Stimulated activated CD4-positive, alpha-beta T cell treated with anti-CD3 and anti-CD28 coated beads, Interleukin-15, amount 100 ng/mL, for 1 hour (primary cell): ENCODE measurements at regions not wholly inside any gene's neighbourhood (a gene's known extent, or its start where the extent isn't known, plus 50 kb on each side); places are given as distances from the start of the nearest gene placed in this dataset.

Experiments used
- DNase-seq, 2 donors: peaks; one replicate each; pipeline ENCODE4 v3.0.0-alpha.2; 2020; ENCODE audit warnings: low read depth in 1 of 2, low spot score in 1 of 2

GRCh38 chr6:169165561-169166300 lies 87.9 kb downstream of the THBS2 start:
- no peak for DNase-seq

- no peak for DNase-seq
Measured at GRCh38 chr6:169164986-169165385, 88.7 kb downstream of the THBS2 start.

- no peak for DNase-seq
Measured at GRCh38 chr6:169164451-169164850, 89.2 kb downstream of the THBS2 start.

- DNase-seq: no peak
Measured at GRCh38 chr6:169163411-169163901, 90.2 kb downstream of the THBS2 start.

GRCh38 chr6:169162752-169163407 lies 90.8 kb downstream of the THBS2 start:
- DNase-seq: no peak

GRCh38 chr6:169162249-169162648 lies 91.4 kb downstream of the THBS2 start:
- DNase-seq: no peak

- DNase-seq: no peak
Measured at GRCh38 chr6:169161572-169162167, 92.0 kb downstream of the THBS2 start.

- no peak for DNase-seq
Measured at GRCh38 chr6:169160855-169161560, 92.6 kb downstream of the THBS2 start.

GRCh38 chr6:169160091-169160854 lies 93.4 kb downstream of the THBS2 start:
- no peak for DNase-seq

GRCh38 chr6:169159331-169159730 lies 94.3 kb downstream of the THBS2 start:
- DNase-seq: no peak

GRCh38 chr6:169158691-169159090 lies 95.0 kb downstream of the THBS2 start:
- no peak for DNase-seq

- no peak for DNase-seq
Measured at GRCh38 chr6:169158174-169158573, 95.5 kb downstream of the THBS2 start.

- DNase-seq: no peak
Measured at GRCh38 chr6:169157197-169158148, 96.2 kb downstream of the THBS2 start.

- DNase-seq: no peak
Measured at GRCh38 chr6:169156793-169157147, 96.9 kb downstream of the THBS2 start.

- DNase-seq: no peak
Measured at GRCh38 chr6:169156108-169156792, 97.4 kb downstream of the THBS2 start.

GRCh38 chr6:169155481-169155880 lies 98.2 kb downstream of the THBS2 start:
- DNase-seq: no peak

- no peak for DNase-seq
Measured at GRCh38 chr6:169153401-169153800, 100.2 kb downstream of the THBS2 start.

- DNase-seq: no peak
Measured at GRCh38 chr6:169146521-169146920, 107.1 kb downstream of the THBS2 start.

- no peak for DNase-seq
Measured at GRCh38 chr6:169145991-169146501, 107.6 kb downstream of the THBS2 start.
